Uterus (tissue), 2 donors: ENCODE measurements at regions not wholly inside any gene's neighbourhood (a gene's known extent, or its start where the extent isn't known, plus 50 kb on each side); places are given as distances from the start of the nearest gene placed in this dataset.

Source experiments
- CTCF ChIP-seq, 4 experiments: fragments of 200-600 bp in 2 of 4; fragments of 450-650 bp in 2 of 4; sonication (generic) in 2 of 4; IDR thresholded peaks; one replicate each; pipeline ENCODE4 v1.5.1; 2016 to 2019; ENCODE audit warnings: antibody characterized with exemption in 4 of 4, mild to moderate bottlenecking in 2 of 4, moderate library complexity in 1 of 4
- POLR2A ChIP-seq, 2 donors: fragments of 450-650 bp; IDR thresholded peaks; one replicate each; pipeline ENCODE4 v1.6.1; 2016; ENCODE audit warnings: antibody characterized with exemption in 2 of 2, mild to moderate bottlenecking in 1 of 2, moderate library complexity in 1 of 2

GRCh38 chr5:174589011-174589410 is 135.4 kb upstream of the MSX2 start:
- no peak for TF ChIP-seq CTCF (IDR thresholded peaks at IDR 0.05)
- TF ChIP-seq POLR2A (IDR thresholded peaks at IDR 0.05) = no peak
